K562 (cell line): ENCODE measurements at regions not wholly inside any gene's neighbourhood (a gene's known extent, or its start where the extent isn't known, plus 50 kb on each side); places are given as distances from the start of the nearest gene placed in this dataset.

Source experiments
- ATAC-seq: fragments of 200-7000 bp; cut with Tn5 transposase; 3 replicates; pipeline ENCODE4 v1.9.1; 2020; ENCODE audit warnings: moderate library complexity
- BruUV-seq: library from RNA; stranded (reverse); fragments of 400-500 nt; replicated peaks from 2 replicates; lab custom pipeline; 2021; lab: Mats Ljungman, UMichigan
- CTCF ChIA-PET: fragments of 300-600 bp; formaldehyde crosslinking; extraction: SDS; loops from one replicate; lab custom pipeline; 2021; ENCODE audit warnings: low intra/inter-chr PET ratio; lab: Yijun Ruan, JAX
- POLR2A ChIA-PET: fragments of 300-600, 350-650 bp; sonication (Branson Sonifier 250); formaldehyde crosslinking; extraction: SDS; loops from one replicate; lab custom pipeline; 2021; ENCODE audit warnings: antibody characterized with exemption, inconsistent platforms; lab: Yijun Ruan, JAX
- DNase-seq, 4 experiments: peaks; one replicate each; pipeline versions ENCODE4 v3.0.0 to v3.0.0-alpha.2; 2011 to 2018; ENCODE audit warnings: low spot score in 3 of 4, mixed read lengths in 3 of 4; ENCODE audit errors: extremely low read depth in 1 of 4
- FAIRE-seq: peaks from 2 replicates; lab custom pipeline; 2011; peaks lifted over from hg19 to GRCh38; lab: Jason Lieb, UNC
- H2AFZ ChIP-seq: 2 replicates; pipeline ENCODE4 v1.6.0; 2011; ENCODE audit warnings: low read depth, low read length, control low read depth, inconsistent platforms
- H3K27ac ChIP-seq: fragments of 200-600 bp; 3 replicates; pipeline ENCODE4 v1.8.0; 2011; ENCODE audit warnings: low read depth, mild to moderate bottlenecking, control low read depth, inconsistent platforms, low read length, moderate library complexity, mixed read lengths; ENCODE audit errors: extremely low read depth
- H3K27me3 ChIP-seq, 2 experiments: fragments of 300-600 bp in 1 of 2; 2 replicates in 1 of 2; 3 replicates in 1 of 2; pipeline versions ENCODE4 v1.6.0 to v1.8.0; 2011; ENCODE audit warnings: inconsistent platforms in 2 of 2, low read length in 2 of 2, mild to moderate bottlenecking in 1 of 2, mixed read lengths in 1 of 2, moderate library complexity in 1 of 2; ENCODE audit not compliant: control insufficient read depth in 2 of 2, insufficient read depth in 2 of 2
- H3K36me3 ChIP-seq: fragments of 300-600 bp; 3 replicates; pipeline ENCODE4 v1.8.0; 2011; ENCODE audit warnings: mild to moderate bottlenecking, low read length, inconsistent platforms; ENCODE audit not compliant: control insufficient read depth, insufficient read depth
- H3K4me1 ChIP-seq, 2 experiments: fragments of 200-600 bp in 1 of 2; replicated peaks in 1 of 2; 2 replicates in 1 of 2; 3 replicates in 1 of 2; pipeline versions ENCODE4 v1.5.1 to v1.8.0; 2011; ENCODE audit warnings: inconsistent platforms in 2 of 2, low read length in 2 of 2, mild to moderate bottlenecking in 1 of 2, mixed read lengths in 1 of 2, moderate library complexity in 1 of 2; ENCODE audit not compliant: control insufficient read depth in 2 of 2, insufficient read depth in 2 of 2
- H3K4me2 ChIP-seq: 2 replicates; pipeline ENCODE4 v1.6.1; 2011; ENCODE audit warnings: low read length, control low read depth, inconsistent platforms, mixed read lengths; ENCODE audit not compliant: insufficient read depth
- H3K4me3 ChIP-seq: fragments of 200-600 bp; sonication (generic), shearing (Covaris generic); 2 replicates; pipeline ENCODE4 v1.5.1; 2016; ENCODE audit warnings: control low read depth, inconsistent platforms
- H3K79me2 ChIP-seq: fragments of 200-600 bp; 3 replicates; pipeline ENCODE4 v1.8.0; 2011; ENCODE audit warnings: low read length, inconsistent platforms; ENCODE audit not compliant: control insufficient read depth, insufficient read depth
- H3K9ac ChIP-seq, 2 experiments: 2 replicates each; pipeline versions ENCODE4 v1.6.0 to v1.6.1; 2011; ENCODE audit warnings: low read depth in 2 of 2, low read length in 2 of 2, control low read depth in 1 of 2, inconsistent platforms in 1 of 2, mild to moderate bottlenecking in 1 of 2, mixed read lengths in 1 of 2; ENCODE audit not compliant: insufficient read depth in 1 of 2
- H3K9me1 ChIP-seq: one replicate; pipeline ENCODE4 v1.6.0; 2011; ENCODE audit warnings: inconsistent platforms, mild to moderate bottlenecking, low read length, moderate library complexity; ENCODE audit not compliant: control insufficient read depth, insufficient read depth
- H3K9me3 ChIP-seq: replicated peaks from 2 replicates; pipeline ENCODE4 v1.5.1; 2011; ENCODE audit warnings: low read depth, low read length, inconsistent platforms; ENCODE audit not compliant: control insufficient read depth, insufficient read depth
- H4K20me1 ChIP-seq: replicated peaks from 2 replicates; pipeline ENCODE4 v1.6.1; 2011; ENCODE audit warnings: low read length, inconsistent platforms, mixed read lengths; ENCODE audit not compliant: control insufficient read depth, insufficient read depth
- ATF6 ChIP-seq: sonication (generic); formaldehyde crosslinking; IDR thresholded peaks from 2 replicates; pipeline ENCODE4 v1.4.0; 2020; ENCODE audit warnings: mild to moderate bottlenecking, missing genetic modification reagents
- ESRRA ChIP-seq: fragments of 450-650 bp; IDR thresholded peaks from 2 replicates; pipeline ENCODE4 v1.6.1; 2014; ENCODE audit warnings: low read depth, mild to moderate bottlenecking, moderate library complexity, borderline replicate concordance
- HMG20A ChIP-seq: fragments of 450-650 bp; formaldehyde crosslinking; conservative IDR thresholded peaks from 2 replicates; pipeline ENCODE4 v1.4.0; 2020; ENCODE audit warnings: mild to moderate bottlenecking, mixed read lengths
- ILF3 ChIP-seq: fragments of 450-650 bp; IDR thresholded peaks from 2 replicates; pipeline ENCODE4 v1.6.1; 2018; ENCODE audit warnings: antibody characterized with exemption, mild to moderate bottlenecking, moderate library complexity, borderline replicate concordance
- JUNB ChIP-seq: fragments of 450-650 bp; formaldehyde crosslinking; conservative IDR thresholded peaks from 2 replicates; pipeline ENCODE4 v1.4.0; 2020; ENCODE audit warnings: mild to moderate bottlenecking
- NRF1 ChIP-seq, 2 experiments: fragments of 450-650 bp; IDR thresholded peaks in 1 of 2; conservative IDR thresholded peaks in 1 of 2; 2 replicates each; pipeline ENCODE4 v1.6.1; 2014; ENCODE audit warnings: mild to moderate bottlenecking in 2 of 2
- ZFPM2 ChIP-seq: fragments of 250-450 bp; sonication (Bioruptor Pico); IDR thresholded peaks from 2 replicates; pipeline ENCODE4 v1.5.1; 2022; ENCODE audit warnings: mild to moderate bottlenecking
- ZNF212 ChIP-seq: fragments of 450-650 bp; formaldehyde crosslinking; IDR thresholded peaks from 2 replicates; pipeline ENCODE4 v1.4.0; 2020; ENCODE audit warnings: mild to moderate bottlenecking
- WGBS: fragments of 100-300 bp; shearing (Covaris generic); methylation state at CpG from one replicate; pipeline ENCODE4 v1.1.6; 2016; ENCODE audit warnings: low coverage, mixed read lengths; ENCODE audit not compliant: insufficient coverage; ENCODE audit errors: missing lambda C conversion rate; 5-methylcytosine and 5-hydroxymethylcytosine counted together
- in situ Hi-C: fragments of 300-500 bp; cut with MboI; formaldehyde crosslinking; loops from 4 replicates; pipeline ENCODE4 v1.15.0; 2018; ENCODE audit warnings: inconsistent platforms, mixed read lengths
- intact Hi-C: fragments of 100-400 bp; cut with micrococcal nuclease; formaldehyde crosslinking; loops from 2 replicates; pipeline ENCODE4 v1.14.2; 2022

GRCh38 chr2:176790468-176790867, 422.1 kb upstream of the HNRNPA3 start:
- in situ Hi-C loops = no loop called here
- H4K20me1 ChIP-seq = no peaks in the 10 kb centered on the region
- ChIA-PET CTCF (no interaction called here), POLR2A (no interaction called here)
- no peak for DNase-seq
- no peak overlapping the region for H3K4me2 ChIP-seq
- H2AFZ ChIP-seq = no peak overlapping the region
- no peak overlapping the region for H3K9ac ChIP-seq
- no peak for ATAC-seq
- TF ChIP-seq JUNB (CRISPR knock-in tag) (no peak), ILF3 (no peak), HMG20A (no peak), ESRRA (no peak), ATF6 (CRISPR knock-in tag) (no peak), NRF1 (conservative IDR thresholded peaks at IDR 0.05 in 1 of 2, IDR thresholded peaks at IDR 0.05 in 1 of 2) (no peak), ZFPM2 (CRISPR knock-in tag) (no peak), ZNF212 (no peak)
- TF ChIP-seq, all 486 proteins: peak for 0
- no peaks in the 10 kb centered on the region for H3K9me3 ChIP-seq
- FAIRE-seq = no peak
- no peak overlapping the region for H3K27ac ChIP-seq
- no peaks in the 10 kb centered on the region for H3K9me1 ChIP-seq
- H3K36me3 ChIP-seq = no peaks in the 10 kb centered on the region
- intact Hi-C loops = no loop called here
- no peak overlapping the region for H3K4me3 ChIP-seq
- H3K79me2 ChIP-seq = no peaks in the 10 kb centered on the region
- WGBS = 0% methylated on average over 3 of the region's 3 CpGs
- no peaks in the 10 kb centered on the region for H3K27me3 ChIP-seq
- BruUV-seq = no TSS peak
- no peaks in the 10 kb centered on the region for H3K4me1 ChIP-seq
